HFFc6 (cell line): ENCODE measurements at regions not wholly inside any gene's neighbourhood (a gene's known extent, or its start where the extent isn't known, plus 50 kb on each side); places are given as distances from the start of the nearest gene placed in this dataset.
"Not testable (repeated sequence)": the region's sequence is repeated elsewhere in the genome, so short reads cannot be mapped to it uniquely, and the experiment has no call there.

Experiments
- DNase-seq: peaks from one replicate; pipeline ENCODE4 v3.0.0-alpha.2; 2018
- H3K27ac Mint-ChIP-seq: 2 replicates; pipeline ENCODE4 v1.8.0; 2020; ENCODE audit warnings: mild to moderate bottlenecking, mixed read lengths
- H3K27me3 Mint-ChIP-seq: 2 replicates; pipeline ENCODE4 v1.8.0; 2021; ENCODE audit warnings: mild to moderate bottlenecking, moderate library complexity, mixed read lengths; ENCODE audit not compliant: insufficient read depth
- H3K36me3 Mint-ChIP-seq: 2 replicates; pipeline ENCODE4 v1.8.0; 2021; ENCODE audit warnings: low read depth, mixed read lengths
- H3K4me1 Mint-ChIP-seq: 2 replicates; pipeline ENCODE4 v1.8.0; 2020; ENCODE audit warnings: low read depth, mixed read lengths
- H3K4me3 Mint-ChIP-seq: 2 replicates; pipeline ENCODE4 v1.8.0; 2020; ENCODE audit warnings: mild to moderate bottlenecking, moderate library complexity, mixed read lengths
- H3K9me3 Mint-ChIP-seq: 2 replicates; pipeline ENCODE4 v1.8.0; 2020; ENCODE audit warnings: mild to moderate bottlenecking, mixed read lengths
- TF ChIP-seq, protein P1 (sequence below): fragments of 200-600 bp; sonication (generic); IDR thresholded peaks from 2 replicates; pipeline ENCODE4 v1.5.0; 2021; ENCODE audit warnings: antibody characterized with exemption, mild to moderate bottlenecking

DNA sequence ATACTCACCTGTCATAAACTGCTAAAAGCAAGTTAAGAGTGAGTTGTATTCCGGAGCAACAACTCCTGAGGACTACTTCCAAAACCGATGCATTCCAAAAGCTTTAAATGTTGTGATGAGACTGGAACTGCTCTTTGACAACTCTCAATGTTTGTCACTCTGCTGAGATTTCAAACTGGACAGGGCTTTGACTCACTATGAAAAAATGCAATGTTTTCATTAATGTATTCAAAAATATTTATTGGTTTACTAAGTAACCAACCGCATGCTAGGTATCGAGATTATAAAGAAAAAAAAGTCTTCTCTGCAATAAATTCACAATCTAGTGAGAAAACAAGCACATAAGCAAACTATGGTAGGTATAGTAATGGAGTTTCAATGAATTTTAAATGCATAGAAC, 107.9 kb upstream of the GNAI1 start:
- peak overlapping the region; percentile 28; the same call in 1 of the 2 replicates for H3K4me3 Mint-ChIP-seq
- peaks cover 27% of the 10 kb centered on the region for H3K4me1 Mint-ChIP-seq
- DNase-seq, result peak; percentile 22
- H3K27me3 Mint-ChIP-seq, result no peaks in the 10 kb centered on the region; the same call in 1 of the 2 replicates
- peaks cover 36% of the 10 kb centered on the region for H3K36me3 Mint-ChIP-seq
- H3K9me3 Mint-ChIP-seq, result peaks cover 40% of the 10 kb centered on the region
- TF ChIP-seq, protein P1, sequence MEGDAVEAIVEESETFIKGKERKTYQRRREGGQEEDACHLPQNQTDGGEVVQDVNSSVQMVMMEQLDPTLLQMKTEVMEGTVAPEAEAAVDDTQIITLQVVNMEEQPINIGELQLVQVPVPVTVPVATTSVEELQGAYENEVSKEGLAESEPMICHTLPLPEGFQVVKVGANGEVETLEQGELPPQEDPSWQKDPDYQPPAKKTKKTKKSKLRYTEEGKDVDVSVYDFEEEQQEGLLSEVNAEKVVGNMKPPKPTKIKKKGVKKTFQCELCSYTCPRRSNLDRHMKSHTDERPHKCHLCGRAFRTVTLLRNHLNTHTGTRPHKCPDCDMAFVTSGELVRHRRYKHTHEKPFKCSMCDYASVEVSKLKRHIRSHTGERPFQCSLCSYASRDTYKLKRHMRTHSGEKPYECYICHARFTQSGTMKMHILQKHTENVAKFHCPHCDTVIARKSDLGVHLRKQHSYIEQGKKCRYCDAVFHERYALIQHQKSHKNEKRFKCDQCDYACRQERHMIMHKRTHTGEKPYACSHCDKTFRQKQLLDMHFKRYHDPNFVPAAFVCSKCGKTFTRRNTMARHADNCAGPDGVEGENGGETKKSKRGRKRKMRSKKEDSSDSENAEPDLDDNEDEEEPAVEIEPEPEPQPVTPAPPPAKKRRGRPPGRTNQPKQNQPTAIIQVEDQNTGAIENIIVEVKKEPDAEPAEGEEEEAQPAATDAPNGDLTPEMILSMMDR, result no peak
- no peak overlapping the region; the same call in 1 of the 2 replicates for H3K27ac Mint-ChIP-seq

DNA sequence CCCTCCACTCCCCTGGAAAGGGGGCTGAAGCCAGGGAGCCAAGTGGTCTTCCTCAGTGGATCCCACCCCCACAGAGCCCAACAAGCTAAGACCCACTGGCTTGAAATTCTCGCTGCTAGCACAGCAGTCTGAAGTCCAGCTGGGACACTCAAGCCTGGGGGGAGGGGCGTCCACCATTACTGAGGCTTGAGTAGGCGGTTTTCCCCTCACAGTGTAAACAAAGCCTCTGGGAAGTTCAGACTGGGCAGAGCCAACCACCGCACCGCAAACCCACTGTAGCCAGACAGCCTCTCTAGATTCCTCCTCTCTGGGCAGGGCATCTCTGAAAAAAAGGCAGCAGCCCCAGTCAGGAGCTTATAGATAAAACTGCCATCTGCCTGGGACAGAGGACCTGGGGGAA, 114.4 kb upstream of the GNAI1 start:
- H3K27me3 Mint-ChIP-seq, H3K4me3 Mint-ChIP-seq, H3K27ac Mint-ChIP-seq, DNase-seq: not testable (repeated sequence)
- Mint-ChIP-seq H3K4me1 (peaks cover 18% of the 10 kb centered on the region; the same call in 1 of the 2 replicates), H3K36me3 (peaks cover 51% of the 10 kb centered on the region), H3K9me3 (peaks cover 45% of the 10 kb centered on the region)

DNA sequence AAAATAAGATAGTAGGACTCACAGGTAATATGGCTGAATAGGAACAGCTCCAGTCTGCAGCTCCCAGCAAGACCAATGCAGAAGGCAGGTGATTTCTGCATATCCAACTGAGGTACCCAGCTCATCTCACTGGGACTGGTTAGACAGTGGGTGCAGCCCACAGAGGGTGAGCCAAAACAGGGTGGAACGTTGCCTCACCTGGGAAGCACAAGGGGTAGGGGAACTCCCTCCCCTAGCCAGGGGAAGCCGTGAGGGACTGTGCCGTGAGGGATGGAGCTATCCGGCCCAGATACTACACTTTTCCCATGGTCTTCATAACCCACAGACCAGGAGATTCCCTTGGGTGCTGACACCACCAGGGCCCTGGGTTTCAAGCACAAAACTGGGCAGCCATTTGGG, 114.8 kb upstream of the GNAI1 start:
- DNase-seq, H3K27me3 Mint-ChIP-seq, H3K4me3 Mint-ChIP-seq, H3K27ac Mint-ChIP-seq: not testable (repeated sequence)
- peaks cover 40% of the 10 kb centered on the region for H3K9me3 Mint-ChIP-seq
- H3K4me1 Mint-ChIP-seq, result peaks cover 18% of the 10 kb centered on the region; the same call in 1 of the 2 replicates
- H3K36me3 Mint-ChIP-seq, result peaks cover 46% of the 10 kb centered on the region

DNA sequence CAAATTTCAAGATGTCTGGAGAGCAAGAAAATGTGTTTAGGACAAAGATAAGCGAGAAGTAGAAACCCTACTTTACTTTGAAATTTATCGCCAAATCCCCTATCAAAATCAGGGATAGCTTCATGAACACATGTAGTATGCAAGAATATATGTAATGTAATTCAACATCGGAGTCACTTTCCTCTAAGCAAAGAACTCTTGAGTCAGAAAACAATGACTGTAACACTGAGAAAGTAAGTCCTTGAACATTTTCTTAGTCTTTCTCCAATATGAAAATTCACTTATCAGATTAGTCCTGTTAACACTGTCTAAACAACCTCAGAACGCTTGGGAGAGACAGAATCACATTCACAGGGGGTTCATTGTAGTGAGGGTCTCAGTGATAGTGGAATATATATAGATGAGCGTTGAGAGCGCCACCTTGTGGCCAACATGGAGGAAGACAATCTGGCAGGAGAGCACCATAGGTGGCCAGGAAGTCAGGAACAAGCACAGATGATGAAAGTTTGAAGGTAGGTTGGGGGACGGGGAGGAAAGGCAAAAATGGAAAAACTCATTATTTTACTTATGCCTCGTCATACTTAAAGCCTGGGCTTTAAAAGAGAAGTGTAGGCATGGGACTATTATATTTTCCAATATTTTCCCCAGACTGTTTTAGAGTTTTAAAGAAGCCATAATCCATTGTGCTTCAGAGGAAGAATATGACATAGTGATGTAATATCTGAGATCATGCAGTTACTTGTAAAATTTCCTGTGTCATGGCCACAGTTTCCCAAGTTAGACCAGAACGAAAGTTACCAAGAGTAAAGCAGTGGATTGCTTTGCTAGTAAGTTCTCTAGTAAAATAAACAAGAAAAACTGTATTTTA, 115.5 kb upstream of the GNAI1 start:
- peaks cover 37% of the 10 kb centered on the region for H3K9me3 Mint-ChIP-seq
- DNase-seq, result peak; percentile 33

DNA sequence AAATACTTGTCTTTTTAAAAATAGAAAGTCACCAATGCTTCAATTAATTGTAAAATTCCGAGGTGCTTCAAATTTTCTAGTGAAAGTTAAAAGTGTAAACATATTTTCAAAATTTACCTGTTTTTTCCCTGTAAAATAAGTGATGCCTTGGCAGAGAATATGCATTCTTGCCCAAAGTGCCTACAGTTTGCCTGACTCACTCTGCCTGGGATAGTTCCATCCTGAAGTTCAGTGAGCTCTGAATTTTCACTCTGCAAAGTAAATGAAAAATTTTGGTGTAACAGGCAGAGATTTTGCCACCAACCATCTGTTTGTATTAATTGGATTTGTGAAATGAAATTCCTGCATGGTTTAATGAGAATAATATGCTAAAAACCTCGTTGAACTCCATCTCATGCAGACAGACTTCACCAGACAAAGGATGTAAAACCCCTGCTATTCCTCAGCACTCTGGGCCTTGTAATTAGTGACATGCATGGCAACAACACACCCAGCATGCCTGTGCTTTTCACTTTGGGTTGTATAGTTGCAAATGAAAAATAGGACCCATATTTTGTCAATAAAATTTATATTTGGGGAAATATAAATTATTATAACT, 117.4 kb upstream of the GNAI1 start:
- no peak for DNase-seq
- TF ChIP-seq, protein P1, result no peak
- Mint-ChIP-seq H3K4me1 (peaks cover 30% of the 10 kb centered on the region), H3K4me3 (no peak overlapping the region), H3K36me3 (peaks cover 37% of the 10 kb centered on the region), H3K27me3 (peaks cover 1% of the 10 kb centered on the region; the same call in 1 of the 2 replicates), H3K9me3 (peaks cover 34% of the 10 kb centered on the region), H3K27ac (peak overlapping the region; percentile 52; the same call in 1 of the 2 replicates)

More for the DNA sequence above, 115.5 kb upstream of the GNAI1 start:
- peaks cover 44% of the 10 kb centered on the region for H3K36me3 Mint-ChIP-seq
- H3K4me1 Mint-ChIP-seq, result peaks cover 25% of the 10 kb centered on the region
- peaks cover 1% of the 10 kb centered on the region; the same call in 1 of the 2 replicates for H3K27me3 Mint-ChIP-seq
- H3K4me3 Mint-ChIP-seq, result no peak overlapping the region
- H3K27ac Mint-ChIP-seq, result no peak overlapping the region
- TF ChIP-seq, protein P1, result peak; percentile 99

DNA sequence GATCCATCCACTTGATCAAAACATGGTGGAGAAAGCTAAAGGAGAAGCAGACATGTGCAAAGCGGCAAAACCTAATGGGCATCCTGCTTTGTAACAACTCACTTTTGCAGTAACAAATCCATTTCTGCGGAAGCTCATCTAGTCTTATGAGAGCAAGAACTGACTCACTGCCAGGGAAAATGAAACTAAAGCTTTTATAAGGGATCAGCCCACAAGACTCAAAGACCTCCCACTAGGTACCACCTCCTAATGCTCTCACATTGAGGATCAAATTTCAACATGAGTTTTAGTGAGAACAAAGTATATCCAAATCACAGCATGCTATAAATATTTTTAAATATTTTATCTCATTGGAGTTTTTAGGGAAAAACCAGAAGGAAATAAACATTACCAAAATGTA, 120.1 kb upstream of the GNAI1 start:
- no peak for DNase-seq
- no peaks in the 10 kb centered on the region; the same call in 1 of the 2 replicates for H3K27me3 Mint-ChIP-seq
- peaks cover 22% of the 10 kb centered on the region for H3K4me1 Mint-ChIP-seq
- peaks cover 30% of the 10 kb centered on the region for H3K36me3 Mint-ChIP-seq
- peak overlapping the region; percentile 20; the same call in 1 of the 2 replicates for H3K4me3 Mint-ChIP-seq
- TF ChIP-seq, protein P1, result no peak
- peak overlapping the region; percentile 18; the same call in 1 of the 2 replicates for H3K27ac Mint-ChIP-seq
- peaks cover 21% of the 10 kb centered on the region for H3K9me3 Mint-ChIP-seq
